Activated CD4-positive, alpha-beta T cell treated with anti-CD3 and anti-CD28 coated beads, Interleukin-2, amount 10 ng/mL, durations not matched to agents 7 days and 5 days (primary cell): ENCODE measurements at regions not wholly inside any gene's neighbourhood (a gene's known extent, or its start where the extent isn't known, plus 50 kb on each side); places are given as distances from the start of the nearest gene placed in this dataset.

Experiments
- CTCF ChIA-PET: fragments of 350-600 bp; sonication (Branson Sonifier 250); formaldehyde crosslinking; loops from one replicate; lab custom pipeline; 2021; ENCODE audit warnings: antibody characterized with exemption; lab: Charles Lee
- POLR2A ChIA-PET: fragments of 350-600 bp; sonication (Branson Sonifier 250); formaldehyde crosslinking; loops from one replicate; lab custom pipeline; 2021; ENCODE audit warnings: antibody characterized with exemption; lab: Charles Lee
- DNase-seq: peaks from one replicate; pipeline ENCODE4 v3.0.0-alpha.2; 2020
- H3K27ac Mint-ChIP-seq: one replicate; pipeline ENCODE4 v1.8.0; 2021; ENCODE audit warnings: mild to moderate bottlenecking, moderate library complexity, mixed read lengths
- H3K27me3 Mint-ChIP-seq: one replicate; pipeline ENCODE4 v1.8.0; 2021; ENCODE audit warnings: mixed read lengths
- H3K36me3 Mint-ChIP-seq: one replicate; pipeline ENCODE4 v1.8.0; 2021; ENCODE audit warnings: low read depth, mixed read lengths
- H3K4me1 Mint-ChIP-seq: one replicate; pipeline ENCODE4 v1.8.0; 2021; ENCODE audit warnings: mixed read lengths
- H3K4me3 Mint-ChIP-seq: one replicate; pipeline ENCODE4 v1.8.0; 2021; ENCODE audit warnings: mild to moderate bottlenecking, moderate library complexity, mixed read lengths
- H3K9me3 Mint-ChIP-seq: one replicate; pipeline ENCODE4 v1.8.0; 2021; ENCODE audit warnings: mixed read lengths

GRCh38 chr12:90199006-90199405 lies 490.4 kb upstream of the ATP2B1 start:
- Mint-ChIP-seq H3K36me3 (no peaks in the 10 kb centered on the region), H3K9me3 (peaks cover 5% of the 10 kb centered on the region), H3K27ac (no peak overlapping the region), H3K4me1 (peaks cover 3% of the 10 kb centered on the region), H3K27me3 (no peaks in the 10 kb centered on the region), H3K4me3 (no peak overlapping the region)
- ChIA-PET CTCF (no interaction called here), POLR2A (no interaction called here)
- no peak for DNase-seq

DNA sequence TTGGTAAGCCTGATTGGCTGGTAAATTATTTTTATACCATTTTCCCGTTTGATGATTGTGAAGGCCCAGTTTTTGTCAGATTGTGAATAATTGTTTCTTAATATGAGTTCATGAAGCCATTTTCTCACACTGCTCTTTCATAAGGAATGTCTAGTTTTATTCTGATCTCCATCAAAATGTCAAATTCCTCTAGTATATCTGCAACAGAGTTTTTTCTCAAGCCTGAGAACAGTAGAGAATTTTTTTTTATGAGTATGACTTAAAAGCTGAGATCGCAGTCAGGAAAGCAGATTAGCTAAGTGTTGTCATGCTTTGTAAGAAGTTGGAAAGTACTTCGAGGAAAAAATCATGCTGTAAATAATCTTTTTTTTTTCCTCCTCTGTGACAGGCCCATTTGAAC lies 484.9 kb upstream of the ATP2B1 start:
- POLR2A ChIA-PET: no interaction called here
- Mint-ChIP-seq H3K9me3 (peaks cover 2% of the 10 kb centered on the region), H3K27ac (no peak overlapping the region), H3K4me3 (no peak overlapping the region), H3K36me3 (no peaks in the 10 kb centered on the region), H3K27me3 (no peaks in the 10 kb centered on the region), H3K4me1 (no peaks in the 10 kb centered on the region)
- CTCF ChIA-PET: no interaction called here
- no peak for DNase-seq

- H3K4me3 Mint-ChIP-seq: no peak overlapping the region
- POLR2A ChIA-PET: no interaction called here
- no peak for DNase-seq
- H3K9me3 Mint-ChIP-seq: no peaks in the 10 kb centered on the region
- no peak overlapping the region for H3K27ac Mint-ChIP-seq
- no peaks in the 10 kb centered on the region for H3K27me3 Mint-ChIP-seq
- CTCF ChIA-PET: no interaction called here
- H3K36me3 Mint-ChIP-seq: no peaks in the 10 kb centered on the region
- no peaks in the 10 kb centered on the region for H3K4me1 Mint-ChIP-seq
Measured at GRCh38 chr12:90188857-90189256, 480.2 kb upstream of the ATP2B1 start.

- POLR2A ChIA-PET: no interaction called here
- no peaks in the 10 kb centered on the region for H3K27me3 Mint-ChIP-seq
Measured at GRCh38 chr12:90183201-90183600, 474.6 kb upstream of the ATP2B1 start.

DNA sequence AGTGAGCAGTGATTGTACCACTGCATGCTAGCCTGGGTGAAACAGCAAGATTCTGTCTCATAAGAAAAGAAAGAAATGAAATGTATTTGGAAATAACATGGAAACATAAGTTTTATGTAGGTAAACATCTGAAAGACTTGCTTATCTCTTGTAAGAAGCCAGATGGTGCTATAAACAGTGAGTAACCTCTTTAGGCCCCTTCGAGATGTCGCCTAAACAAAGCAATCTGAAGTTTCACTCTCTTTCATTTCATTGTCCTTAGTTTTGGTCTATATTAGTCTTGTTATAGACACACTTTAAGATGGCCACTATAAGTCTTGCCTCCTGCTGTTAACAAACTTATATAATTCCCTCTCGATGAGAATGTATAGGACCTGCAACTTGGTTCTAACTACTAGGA lies 472.6 kb upstream of the ATP2B1 start:
- no peaks in the 10 kb centered on the region for H3K4me1 Mint-ChIP-seq
- CTCF ChIA-PET: no interaction called here
- no peaks in the 10 kb centered on the region for H3K27me3 Mint-ChIP-seq
- H3K9me3 Mint-ChIP-seq: peaks cover 7% of the 10 kb centered on the region
- H3K4me3 Mint-ChIP-seq: no peak overlapping the region
- DNase-seq: no peak
- no peak overlapping the region for H3K27ac Mint-ChIP-seq
- H3K36me3 Mint-ChIP-seq: no peaks in the 10 kb centered on the region
- POLR2A ChIA-PET: no interaction called here

More at GRCh38 chr12:90183201-90183600, 474.6 kb upstream of the ATP2B1 start:
- CTCF ChIA-PET: no interaction called here
- Mint-ChIP-seq H3K36me3 (no peaks in the 10 kb centered on the region), H3K4me3 (no peak overlapping the region), H3K9me3 (peaks cover 7% of the 10 kb centered on the region), H3K27ac (no peak overlapping the region), H3K4me1 (no peaks in the 10 kb centered on the region)
- no peak for DNase-seq

DNA sequence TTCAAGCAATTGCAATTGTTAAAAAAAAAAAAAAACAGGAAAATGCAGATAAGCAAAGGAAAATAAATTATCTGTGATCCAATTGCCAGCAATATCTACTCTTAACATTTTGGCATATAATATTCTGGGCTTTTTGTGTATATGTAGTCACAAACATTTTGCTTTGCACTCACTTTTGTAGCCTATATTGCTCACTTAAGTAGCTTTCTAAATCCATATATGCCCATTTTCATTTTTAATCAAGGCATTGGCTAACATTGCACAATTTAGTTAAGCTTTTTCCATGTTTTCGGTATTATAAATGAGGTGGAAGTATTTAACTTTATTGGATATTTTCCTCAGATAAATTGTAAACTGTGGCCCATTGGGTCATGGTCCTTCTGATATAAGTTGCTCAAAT lies 466.3 kb upstream of the ATP2B1 start:
- no peak overlapping the region for H3K4me3 Mint-ChIP-seq
- ChIA-PET CTCF (no interaction called here), POLR2A (no interaction called here)
- no peak overlapping the region for H3K27ac Mint-ChIP-seq
- no peaks in the 10 kb centered on the region for H3K9me3 Mint-ChIP-seq
- no peak for DNase-seq
- H3K36me3 Mint-ChIP-seq: no peaks in the 10 kb centered on the region
- H3K4me1 Mint-ChIP-seq: no peaks in the 10 kb centered on the region
- H3K27me3 Mint-ChIP-seq: peaks cover 2% of the 10 kb centered on the region

DNA sequence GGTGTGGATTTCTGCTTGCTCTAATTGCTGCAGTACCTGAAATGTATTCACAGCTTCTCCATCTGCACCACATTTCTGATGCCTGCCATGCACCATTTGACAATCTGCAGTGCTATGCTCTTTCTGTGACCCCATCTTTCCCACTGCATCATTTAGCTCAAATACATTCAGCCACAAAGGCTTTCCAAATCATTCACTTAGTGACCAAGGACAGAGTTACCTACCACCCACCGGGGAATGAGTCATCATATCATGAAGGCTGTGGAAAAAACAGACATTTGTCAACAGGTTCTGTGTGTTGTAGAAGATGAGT lies 465.5 kb upstream of the ATP2B1 start:
- H3K27ac Mint-ChIP-seq: no peak overlapping the region
- H3K4me1 Mint-ChIP-seq: no peaks in the 10 kb centered on the region
- no peaks in the 10 kb centered on the region for H3K9me3 Mint-ChIP-seq
- no peaks in the 10 kb centered on the region for H3K36me3 Mint-ChIP-seq
- ChIA-PET CTCF (no interaction called here), POLR2A (no interaction called here)
- H3K27me3 Mint-ChIP-seq: peaks cover 2% of the 10 kb centered on the region
- no peak overlapping the region for H3K4me3 Mint-ChIP-seq
- DNase-seq: no peak

DNA sequence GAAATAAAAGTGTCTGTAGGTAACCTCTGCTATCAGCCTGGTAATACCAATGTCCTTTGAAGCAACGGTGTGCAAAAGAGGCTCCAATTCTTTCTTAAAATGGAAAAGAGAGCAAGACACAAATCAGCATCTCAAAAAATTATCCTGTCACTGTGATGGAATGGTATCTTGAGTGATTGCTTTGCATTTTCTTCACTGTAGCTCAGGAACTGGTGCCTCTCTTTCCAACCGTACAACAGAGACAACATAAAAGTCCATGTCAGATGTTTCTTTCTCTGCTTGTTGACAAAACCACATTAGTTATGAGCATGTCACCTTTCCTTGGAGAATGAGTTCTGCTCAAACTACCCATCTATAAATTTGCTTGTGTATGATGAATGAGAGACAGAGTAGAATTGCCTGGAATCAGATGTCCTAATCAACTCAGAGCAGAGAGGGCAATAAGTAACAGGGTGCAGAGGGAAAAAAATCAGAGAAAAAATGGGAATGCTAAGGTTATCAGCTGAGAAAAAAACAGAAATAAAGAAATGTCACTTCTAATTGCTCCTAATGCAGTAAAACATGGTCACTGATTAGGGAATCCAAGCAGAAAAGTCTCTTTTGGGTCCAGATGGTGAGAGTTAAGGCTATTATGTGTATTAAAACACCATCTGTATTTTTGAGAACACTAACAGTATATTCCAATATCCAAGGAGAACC lies 465.0 kb upstream of the ATP2B1 start:
- POLR2A ChIA-PET: no interaction called here
- no peak overlapping the region for H3K27ac Mint-ChIP-seq
- no peak overlapping the region for H3K4me3 Mint-ChIP-seq

GRCh38 chr12:90172524-90172923 lies 463.9 kb upstream of the ATP2B1 start:
- no peaks in the 10 kb centered on the region for H3K9me3 Mint-ChIP-seq
- no peak overlapping the region for H3K4me3 Mint-ChIP-seq
- DNase-seq: no peak
- H3K36me3 Mint-ChIP-seq: no peaks in the 10 kb centered on the region
- H3K27me3 Mint-ChIP-seq: peaks cover 2% of the 10 kb centered on the region
- POLR2A ChIA-PET: no interaction called here
- CTCF ChIA-PET: no interaction called here
- no peak overlapping the region for H3K27ac Mint-ChIP-seq
- no peaks in the 10 kb centered on the region for H3K4me1 Mint-ChIP-seq

More for the DNA sequence above, 465.0 kb upstream of the ATP2B1 start:
- CTCF ChIA-PET: no interaction called here
- Mint-ChIP-seq H3K27me3 (peaks cover 2% of the 10 kb centered on the region), H3K36me3 (no peaks in the 10 kb centered on the region), H3K9me3 (no peaks in the 10 kb centered on the region), H3K4me1 (no peaks in the 10 kb centered on the region)
- no peak for DNase-seq

DNA sequence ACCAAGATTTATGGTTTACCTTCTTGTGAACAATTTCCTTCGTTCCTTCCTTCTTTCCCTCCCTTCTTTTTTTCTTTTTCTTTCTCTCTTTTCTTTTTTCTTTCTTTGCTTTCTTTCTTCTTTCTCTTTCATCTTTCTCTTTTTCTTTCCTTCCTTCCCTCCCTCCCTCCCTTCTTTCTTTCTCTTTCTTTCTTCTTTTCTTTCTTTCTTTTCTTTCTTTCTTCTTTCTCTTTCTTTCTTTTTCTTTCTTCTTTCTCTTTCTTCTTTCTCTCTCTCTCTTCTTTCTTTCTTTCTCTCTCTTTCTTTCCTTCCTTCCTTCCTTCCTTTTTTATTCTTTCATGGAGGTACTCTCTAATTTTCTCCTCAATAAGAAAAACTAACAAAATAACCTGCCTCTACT lies 462.1 kb upstream of the ATP2B1 start:
- no peaks in the 10 kb centered on the region for H3K36me3 Mint-ChIP-seq

GRCh38 chr12:90167518-90168208 lies 459.0 kb upstream of the ATP2B1 start:
- ChIA-PET POLR2A (no interaction called here), CTCF (interaction anchor here (1.2 kb wide), 1 partner anchor 13 kb away, joined by 3 read pairs; no protein-coding TSS in a partner anchor)
- no peak for DNase-seq
- no peaks in the 10 kb centered on the region for H3K9me3 Mint-ChIP-seq
- no peak overlapping the region for H3K4me3 Mint-ChIP-seq
- H3K27ac Mint-ChIP-seq: no peak overlapping the region
- H3K36me3 Mint-ChIP-seq: no peaks in the 10 kb centered on the region
- no peaks in the 10 kb centered on the region for H3K27me3 Mint-ChIP-seq
- no peaks in the 10 kb centered on the region for H3K4me1 Mint-ChIP-seq

More for the DNA sequence above, 462.1 kb upstream of the ATP2B1 start:
- H3K4me1 Mint-ChIP-seq: no peaks in the 10 kb centered on the region
- no peak for DNase-seq
- H3K4me3 Mint-ChIP-seq: no peak overlapping the region
- ChIA-PET CTCF (no interaction called here), POLR2A (no interaction called here)
- H3K27ac Mint-ChIP-seq: no peak overlapping the region
- no peaks in the 10 kb centered on the region for H3K9me3 Mint-ChIP-seq
- peaks cover 2% of the 10 kb centered on the region for H3K27me3 Mint-ChIP-seq

DNA sequence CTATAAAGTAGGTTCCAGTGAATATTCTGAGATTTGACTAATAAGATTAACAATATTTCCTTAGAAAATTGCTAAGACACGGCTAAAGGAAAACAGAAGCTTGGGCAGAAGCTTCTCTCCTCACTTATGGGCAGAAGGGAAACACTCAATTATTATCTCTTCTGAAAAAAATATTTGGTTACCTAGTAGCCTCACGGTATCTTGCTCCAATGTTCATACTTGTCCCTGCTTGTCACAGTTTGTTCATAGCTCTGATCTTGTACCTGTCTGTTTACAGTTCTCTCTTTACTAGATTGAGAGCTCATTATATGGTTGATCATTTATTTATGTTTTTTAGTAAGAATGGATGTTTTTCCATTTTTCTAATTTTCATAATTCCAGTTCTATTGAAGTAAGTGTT lies 458.0 kb upstream of the ATP2B1 start:
- Mint-ChIP-seq H3K27me3 (no peaks in the 10 kb centered on the region), H3K9me3 (peaks cover 3% of the 10 kb centered on the region), H3K36me3 (no peaks in the 10 kb centered on the region), H3K4me3 (no peak overlapping the region), H3K4me1 (no peaks in the 10 kb centered on the region), H3K27ac (no peak overlapping the region)
- CTCF ChIA-PET: interaction anchor here (1.2 kb wide), 1 partner anchor 12 kb away, joined by 3 read pairs; no protein-coding TSS in a partner anchor
- DNase-seq: no peak
- POLR2A ChIA-PET: no interaction called here

DNA sequence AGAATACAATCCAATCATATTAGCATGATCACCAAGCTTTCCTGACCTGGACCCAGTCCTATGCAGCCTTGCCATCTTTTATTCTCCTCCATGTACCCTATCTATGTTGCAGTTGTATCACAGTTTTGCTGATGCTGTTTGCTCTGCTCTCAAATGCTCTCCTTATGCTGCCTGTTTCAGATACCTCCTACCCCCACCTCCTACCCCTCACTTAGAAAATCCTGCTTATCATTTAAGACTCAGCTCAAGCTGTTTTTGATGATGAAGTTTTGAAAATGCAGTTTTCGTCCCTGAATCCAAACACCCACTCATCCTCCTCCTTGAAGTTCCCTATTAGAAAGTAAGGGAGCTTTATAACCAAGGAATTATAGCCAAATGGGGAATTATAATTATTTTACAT lies 457.4 kb upstream of the ATP2B1 start:
- CTCF ChIA-PET: no interaction called here
- no peaks in the 10 kb centered on the region for H3K27me3 Mint-ChIP-seq

More for the DNA sequence above, 457.4 kb upstream of the ATP2B1 start:
- DNase-seq: no peak
- Mint-ChIP-seq H3K9me3 (peaks cover 3% of the 10 kb centered on the region), H3K36me3 (no peaks in the 10 kb centered on the region), H3K27ac (no peak overlapping the region), H3K4me3 (no peak overlapping the region), H3K4me1 (no peaks in the 10 kb centered on the region)
- POLR2A ChIA-PET: no interaction called here
